Breast epithelium (tissue), 4 donors: ENCODE measurements at regions not wholly inside any gene's neighbourhood (a gene's known extent, or its start where the extent isn't known, plus 50 kb on each side); places are given as distances from the start of the nearest gene placed in this dataset.

Experiments used
- DNase-seq, 2 donors: peaks; one replicate each; pipeline ENCODE4 v3.0.0-alpha.2; 2019; ENCODE audit warnings: low spot score in 2 of 2
- H3K27ac ChIP-seq, 2 donors: fragments of 200-600 bp; sonication (generic) in 1 of 2; one replicate each; pipeline ENCODE4 v1.5.1; 2016 to 2019; ENCODE audit warnings: mild to moderate bottlenecking in 1 of 2
- H3K27me3 ChIP-seq, 2 donors: fragments of 200-600 bp; sonication (generic) in 1 of 2; one replicate each; pipeline versions ENCODE4 v1.5.1 to v1.6.0; 2017 to 2019; ENCODE audit warnings: control low read depth in 1 of 2, mild to moderate bottlenecking in 1 of 2
- H3K36me3 ChIP-seq: fragments of 200-600 bp; one replicate; pipeline ENCODE4 v1.5.1; 2019
- H3K4me1 ChIP-seq, 2 donors: fragments of 200-600 bp; sonication (generic); one replicate each; pipeline ENCODE4 v1.5.1; 2016 to 2019; ENCODE audit warnings: control low read depth in 1 of 2
- H3K4me3 ChIP-seq, 3 donors: fragments of 200-600 bp; sonication (generic); 1 replicate in 2 of 3; 2 replicates in 1 of 3; pipeline ENCODE4 v1.5.1; 2016 to 2019; ENCODE audit warnings: mild to moderate bottlenecking in 3 of 3, moderate library complexity in 2 of 3
- H3K9me3 ChIP-seq, 2 donors: fragments of 200-600 bp; sonication (generic) in 1 of 2; one replicate each; pipeline ENCODE4 v1.5.1; 2016 to 2019; ENCODE audit warnings: control low read depth in 1 of 2
- POLR2A ChIP-seq: fragments of 450-650 bp; IDR thresholded peaks from one replicate; pipeline ENCODE4 v1.6.1; 2016; ENCODE audit warnings: antibody characterized with exemption, mild to moderate bottlenecking, moderate library complexity
- POLR2AphosphoS5 ChIP-seq, 3 donors: sonication (generic); formaldehyde crosslinking; IDR thresholded peaks; one replicate each; pipeline ENCODE4 v1.6.1; 2017; ENCODE audit warnings: antibody characterized with exemption in 3 of 3
- intact Hi-C: fragments of 100-400 bp; cut with DNase I; formaldehyde crosslinking; loops from one replicate; pipeline ENCODE4 v1.15.1; 2023; ENCODE audit warnings: low total_unique reads
- TF ChIP-seq, protein P1 (sequence below), 3 donors: fragments of 450-650 bp; IDR thresholded peaks; one replicate each; pipeline ENCODE4 v1.5.1; 2016 to 2017; ENCODE audit warnings: antibody characterized with exemption in 3 of 3, mild to moderate bottlenecking in 3 of 3, moderate library complexity in 3 of 3

DNA sequence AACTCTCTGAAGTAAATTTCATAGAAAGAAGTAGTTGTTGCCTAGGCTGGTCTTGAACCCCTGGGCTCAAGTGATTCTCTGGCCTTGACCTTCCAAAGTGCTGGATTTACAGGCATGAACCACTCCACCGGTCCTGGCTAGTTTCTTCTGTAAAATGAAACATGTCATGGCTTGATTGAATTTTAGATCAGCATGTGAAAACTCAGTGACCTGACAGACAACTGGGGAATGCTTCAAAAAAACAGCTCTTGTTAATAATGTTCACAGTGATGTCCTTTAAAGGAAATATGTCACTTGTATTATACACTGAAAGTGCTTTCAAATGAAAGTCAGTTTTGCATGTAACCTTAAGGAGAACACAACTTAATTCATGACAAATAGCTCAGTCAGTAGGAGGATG is 118.2 kb downstream of the KLF5 start:
- H3K4me1 ChIP-seq = peaks cover 0 to 5% of the 10 kb centered on the region in 2 donors
- intact Hi-C loops = no loop called here
- no peak for DNase-seq
- TF ChIP-seq POLR2AphosphoS5 (IDR thresholded peaks at IDR 0.05) (no peak), POLR2A (no peak)
- TF ChIP-seq, protein P1, sequence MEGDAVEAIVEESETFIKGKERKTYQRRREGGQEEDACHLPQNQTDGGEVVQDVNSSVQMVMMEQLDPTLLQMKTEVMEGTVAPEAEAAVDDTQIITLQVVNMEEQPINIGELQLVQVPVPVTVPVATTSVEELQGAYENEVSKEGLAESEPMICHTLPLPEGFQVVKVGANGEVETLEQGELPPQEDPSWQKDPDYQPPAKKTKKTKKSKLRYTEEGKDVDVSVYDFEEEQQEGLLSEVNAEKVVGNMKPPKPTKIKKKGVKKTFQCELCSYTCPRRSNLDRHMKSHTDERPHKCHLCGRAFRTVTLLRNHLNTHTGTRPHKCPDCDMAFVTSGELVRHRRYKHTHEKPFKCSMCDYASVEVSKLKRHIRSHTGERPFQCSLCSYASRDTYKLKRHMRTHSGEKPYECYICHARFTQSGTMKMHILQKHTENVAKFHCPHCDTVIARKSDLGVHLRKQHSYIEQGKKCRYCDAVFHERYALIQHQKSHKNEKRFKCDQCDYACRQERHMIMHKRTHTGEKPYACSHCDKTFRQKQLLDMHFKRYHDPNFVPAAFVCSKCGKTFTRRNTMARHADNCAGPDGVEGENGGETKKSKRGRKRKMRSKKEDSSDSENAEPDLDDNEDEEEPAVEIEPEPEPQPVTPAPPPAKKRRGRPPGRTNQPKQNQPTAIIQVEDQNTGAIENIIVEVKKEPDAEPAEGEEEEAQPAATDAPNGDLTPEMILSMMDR (IDR thresholded peaks at IDR 0.05) = no peak
- no peaks in the 10 kb centered on the region for H3K36me3 ChIP-seq
- H3K9me3 ChIP-seq = no peaks in the 10 kb centered on the region
- no peak overlapping the region for H3K27ac ChIP-seq
- no peaks in the 10 kb centered on the region for H3K27me3 ChIP-seq
- no peak overlapping the region for H3K4me3 ChIP-seq

DNA sequence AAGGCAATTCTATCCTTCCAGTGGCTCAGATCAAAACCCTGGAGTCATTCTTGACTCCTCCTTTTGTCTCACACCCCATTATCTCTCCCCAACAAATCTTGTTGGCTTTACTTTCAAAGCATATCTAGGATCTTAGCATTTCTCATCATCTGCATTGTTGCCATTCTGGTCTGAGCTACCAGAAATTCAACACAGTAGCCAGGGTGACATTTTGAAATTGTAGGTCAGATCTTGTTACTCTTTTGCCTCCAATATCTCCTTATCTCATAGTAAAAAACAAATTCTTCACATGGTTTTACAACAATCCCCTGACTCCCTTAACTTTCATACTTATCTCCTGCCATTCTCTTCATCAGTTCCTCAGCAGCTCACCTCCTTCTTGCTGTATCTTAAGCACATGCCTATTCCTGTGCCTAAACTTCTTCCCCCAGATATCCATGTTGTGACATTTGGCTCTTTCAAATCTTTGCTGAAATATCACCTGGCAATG is 115.8 kb downstream of the KLF5 start:
- H3K36me3 ChIP-seq = no peaks in the 10 kb centered on the region
- TF ChIP-seq POLR2AphosphoS5 (IDR thresholded peaks at IDR 0.05) (no peak), POLR2A (no peak)
- TF ChIP-seq, protein P1 (IDR thresholded peaks at IDR 0.05) = no peak
- no peaks in the 10 kb centered on the region for H3K27me3 ChIP-seq
- no peak overlapping the region for H3K27ac ChIP-seq
- no peaks in the 10 kb centered on the region for H3K9me3 ChIP-seq
- no peak overlapping the region for H3K4me3 ChIP-seq
- intact Hi-C loops = no loop called here
- H3K4me1 ChIP-seq = peaks cover 0 to 5% of the 10 kb centered on the region in 2 donors
- no peak for DNase-seq

DNA sequence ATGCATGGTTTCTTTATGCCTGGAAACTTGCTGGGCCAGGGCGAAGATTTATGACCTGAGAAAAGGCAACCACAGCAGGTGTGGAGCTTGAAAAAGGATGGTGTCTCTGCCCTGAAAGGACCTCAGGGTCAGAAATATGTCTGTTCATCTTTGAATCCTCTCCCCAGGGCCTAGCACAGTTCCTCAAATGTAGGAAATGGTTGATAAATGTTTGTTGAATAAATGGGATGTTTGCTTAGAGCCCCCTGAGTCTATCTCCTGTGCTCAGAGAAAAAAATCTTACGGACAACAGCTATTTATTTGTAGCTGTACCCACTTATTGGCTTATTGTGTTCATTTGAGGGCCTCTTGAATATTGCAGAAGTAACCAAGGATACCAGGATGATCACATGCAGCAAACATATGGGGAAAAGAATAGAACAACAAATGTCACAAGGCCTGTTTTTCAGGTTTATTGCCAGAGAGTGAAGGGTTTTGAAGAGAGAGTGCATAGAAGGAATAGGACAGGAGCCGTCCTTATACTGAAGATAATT is 114.5 kb downstream of the KLF5 start:
- peak overlapping the region in 1 of 2 donors; percentile 40 for H3K27ac ChIP-seq
- H3K36me3 ChIP-seq = no peaks in the 10 kb centered on the region
- peaks cover 0 to 5% of the 10 kb centered on the region in 2 donors for H3K4me1 ChIP-seq
- intact Hi-C loops = no loop called here
- TF ChIP-seq, protein P1 (IDR thresholded peaks at IDR 0.05) = no peak
- TF ChIP-seq POLR2AphosphoS5 (IDR thresholded peaks at IDR 0.05) = no peak
- no peak for TF ChIP-seq POLR2A
- H3K4me3 ChIP-seq = no peak overlapping the region
- H3K27me3 ChIP-seq = no peaks in the 10 kb centered on the region
- DNase-seq = no peak
- no peaks in the 10 kb centered on the region for H3K9me3 ChIP-seq

DNA sequence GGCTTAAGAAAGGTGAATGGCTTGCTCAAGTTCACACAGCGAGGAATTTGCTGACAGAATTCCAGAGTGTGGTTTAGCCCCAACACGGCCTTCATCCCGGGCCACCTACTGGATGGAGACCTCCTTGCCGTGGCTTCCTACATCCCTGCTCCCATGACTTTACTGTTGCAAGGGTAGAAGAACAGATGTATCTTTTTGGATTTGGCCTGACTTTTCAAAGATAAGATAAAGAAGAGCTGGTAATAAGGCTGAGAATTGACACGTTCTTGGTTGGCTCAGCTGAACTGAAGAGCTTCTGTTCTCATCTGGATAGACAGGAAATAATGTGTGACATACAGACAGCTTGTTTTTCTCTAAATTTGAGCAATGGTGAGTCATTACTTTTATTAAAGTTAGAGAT is 113.1 kb downstream of the KLF5 start:
- Histone ChIP-seq H3K4me1 (peaks cover 0 to 5% of the 10 kb centered on the region in 2 donors), H3K4me3 (no peak overlapping the region), H3K36me3 (no peaks in the 10 kb centered on the region), H3K27me3 (no peaks in the 10 kb centered on the region), H3K9me3 (no peaks in the 10 kb centered on the region), H3K27ac (peak overlapping the region; percentile 40 to 44)
- intact Hi-C loops = no loop called here
- no peak for TF ChIP-seq POLR2A
- TF ChIP-seq POLR2AphosphoS5 (IDR thresholded peaks at IDR 0.05) = no peak
- TF ChIP-seq, protein P1 (IDR thresholded peaks at IDR 0.05) = no peak
- DNase-seq = no peak

DNA sequence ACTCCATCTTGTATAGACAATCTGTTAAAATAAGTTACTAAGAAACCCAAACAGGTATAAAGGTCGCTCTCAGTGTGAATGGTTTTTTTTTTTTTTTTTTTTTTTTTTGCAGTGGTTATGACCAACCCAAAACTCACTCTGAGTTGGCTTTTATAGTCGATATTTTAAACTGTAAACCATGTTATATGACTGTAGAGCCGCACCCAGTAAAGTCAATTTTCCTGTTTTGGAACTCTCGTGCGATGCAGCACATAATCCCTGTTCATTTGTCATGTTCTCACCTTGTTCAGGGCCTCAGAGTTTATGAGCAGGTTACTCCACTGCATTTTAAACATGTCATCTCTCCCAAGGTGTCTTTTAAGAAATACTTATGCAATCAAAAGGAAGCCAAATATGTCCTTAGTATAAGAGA is 112.5 kb downstream of the KLF5 start:
- Histone ChIP-seq H3K36me3 (no peaks in the 10 kb centered on the region), H3K27ac (peak overlapping the region; percentile 40 to 44), H3K9me3 (no peaks in the 10 kb centered on the region), H3K27me3 (no peaks in the 10 kb centered on the region), H3K4me3 (no peak overlapping the region), H3K4me1 (peaks cover 0 to 5% of the 10 kb centered on the region in 2 donors)
- TF ChIP-seq, protein P1 (IDR thresholded peaks at IDR 0.05) = no peak
- TF ChIP-seq POLR2AphosphoS5 (IDR thresholded peaks at IDR 0.05) = no peak
- no peak for TF ChIP-seq POLR2A
- intact Hi-C loops = no loop called here
- DNase-seq = no peak
